H9 (cell line): ENCODE measurements at regions not wholly inside any gene's neighbourhood (a gene's known extent, or its start where the extent isn't known, plus 50 kb on each side); places are given as distances from the start of the nearest gene placed in this dataset.
"Not testable (repeated sequence)": the region's sequence is repeated elsewhere in the genome, so short reads cannot be mapped to it uniquely, and the experiment has no call there.

Source experiments
- DNase-seq: peaks from one replicate; pipeline ENCODE4 v3.0.0-alpha.2; 2017
- H2AFZ ChIP-seq: one replicate; pipeline ENCODE4 v1.6.1; 2013; ENCODE audit warnings: mild to moderate bottlenecking, low read length, control low read depth, moderate library complexity
- H2AK5ac ChIP-seq: 2 replicates; pipeline ENCODE4 v1.6.1; 2013; ENCODE audit warnings: low read length, control low read depth, mixed read lengths; ENCODE audit not compliant: insufficient read length
- H2BK120ac ChIP-seq: one replicate; pipeline ENCODE4 v1.6.1; 2013; ENCODE audit warnings: low read depth, mild to moderate bottlenecking, low read length, control low read depth, inconsistent platforms; ENCODE audit not compliant: poor library complexity, severe bottlenecking
- H2BK12ac ChIP-seq: 2 replicates; pipeline ENCODE4 v1.6.1; 2013; ENCODE audit warnings: low read length, control low read depth, mixed read lengths, low read depth; ENCODE audit not compliant: insufficient read length
- H2BK15ac ChIP-seq: 2 replicates; pipeline ENCODE4 v1.6.1; 2013; ENCODE audit warnings: low read depth, low read length, control low read depth
- H2BK20ac ChIP-seq: one replicate; pipeline ENCODE4 v1.6.1; 2013; ENCODE audit warnings: low read depth, mild to moderate bottlenecking, low read length, control low read depth, inconsistent platforms; ENCODE audit not compliant: poor library complexity, severe bottlenecking
- H2BK5ac ChIP-seq: 2 replicates; pipeline ENCODE4 v1.6.1; 2013; ENCODE audit warnings: low read length, control low read depth, mixed read lengths; ENCODE audit not compliant: insufficient read length
- H3K14ac ChIP-seq: 2 replicates; pipeline ENCODE4 v1.6.1; 2013; ENCODE audit warnings: low read length, control low read depth; ENCODE audit not compliant: insufficient read depth
- H3K18ac ChIP-seq: 2 replicates; pipeline ENCODE4 v1.6.1; 2013; ENCODE audit warnings: low read depth, mild to moderate bottlenecking, mixed read lengths, low read length, control low read depth; ENCODE audit not compliant: insufficient read length
- H3K23ac ChIP-seq: 2 replicates; pipeline ENCODE4 v1.6.1; 2013; ENCODE audit warnings: low read length, control low read depth, mixed read lengths, low read depth; ENCODE audit not compliant: insufficient read length
- H3K23me2 ChIP-seq: 2 replicates; pipeline ENCODE4 v1.6.1; 2013; ENCODE audit warnings: low read depth, mild to moderate bottlenecking, mixed read lengths, low read length, control low read depth; ENCODE audit not compliant: insufficient read length, poor library complexity, severe bottlenecking
- H3K27ac ChIP-seq: 2 replicates; pipeline ENCODE4 v1.5.1; 2013; ENCODE audit warnings: low read length, control low read depth, mixed read lengths, low read depth; ENCODE audit not compliant: insufficient read length
- H3K27me3 ChIP-seq: 2 replicates; pipeline ENCODE4 v1.6.1; 2013; ENCODE audit warnings: low read length, control low read depth, inconsistent platforms; ENCODE audit not compliant: insufficient read depth
- H3K4ac ChIP-seq: 2 replicates; pipeline ENCODE4 v1.6.1; 2013; ENCODE audit warnings: low read depth, mild to moderate bottlenecking, control low read depth, inconsistent platforms, low read length, moderate library complexity
- H3K4me1 ChIP-seq: 2 replicates; pipeline ENCODE4 v1.6.1; 2013; ENCODE audit warnings: low read length, control low read depth, inconsistent platforms; ENCODE audit not compliant: insufficient read depth
- H3K4me2 ChIP-seq: 2 replicates; pipeline ENCODE4 v1.6.1; 2013; ENCODE audit warnings: low read length, control low read depth, mixed read lengths; ENCODE audit not compliant: insufficient read length, insufficient read depth
- H3K56ac ChIP-seq: 2 replicates; pipeline ENCODE4 v1.6.1; 2013; ENCODE audit warnings: low read depth, mild to moderate bottlenecking, mixed read lengths, low read length, control low read depth; ENCODE audit not compliant: insufficient read length
- H3K79me1 ChIP-seq: 2 replicates; pipeline ENCODE4 v1.6.1; 2013; ENCODE audit warnings: low read depth, mild to moderate bottlenecking, moderate library complexity, low read length, control low read depth, inconsistent platforms; ENCODE audit not compliant: insufficient read depth, poor library complexity, severe bottlenecking
- H3K79me2 ChIP-seq: 2 replicates; pipeline ENCODE4 v1.6.1; 2013; ENCODE audit warnings: low read length, control low read depth, inconsistent platforms; ENCODE audit not compliant: insufficient read depth
- H3K9ac ChIP-seq: 2 replicates; pipeline ENCODE4 v1.6.1; 2013; ENCODE audit warnings: low read length, control low read depth, mixed read lengths; ENCODE audit not compliant: insufficient read length; ENCODE audit errors: extremely low read depth
- H3K9me3 ChIP-seq: one replicate; pipeline ENCODE4 v1.6.1; 2013; ENCODE audit warnings: low read depth, low read length, inconsistent platforms; ENCODE audit not compliant: control insufficient read depth
- H3T11ph ChIP-seq: one replicate; pipeline ENCODE4 v1.6.1; 2013; ENCODE audit warnings: mild to moderate bottlenecking, low read length, control low read depth, inconsistent platforms
- H4K20me1 ChIP-seq: one replicate; pipeline ENCODE4 v1.6.1; 2013; ENCODE audit not compliant: control insufficient read depth, insufficient read length, insufficient read depth
- H4K5ac ChIP-seq: 2 replicates; pipeline ENCODE4 v1.6.1; 2013; ENCODE audit warnings: low read depth, mild to moderate bottlenecking, mixed read lengths, low read length, control low read depth; ENCODE audit not compliant: insufficient read length
- H4K8ac ChIP-seq: replicated peaks from 2 replicates; pipeline ENCODE4 v1.6.1; 2013; ENCODE audit warnings: low read length, control low read depth, mixed read lengths, low read depth; ENCODE audit not compliant: insufficient read length
- H4K91ac ChIP-seq: 2 replicates; pipeline ENCODE4 v1.6.1; 2013; ENCODE audit warnings: low read depth, mild to moderate bottlenecking, moderate library complexity, mixed read lengths, low read length, control low read depth; ENCODE audit not compliant: insufficient read length
- H3K27ac Mint-ChIP-seq, 3 experiments: 2 replicates in 2 of 3; 3 replicates in 1 of 3; pipeline ENCODE4 v1.8.0; 2020 to 2021; ENCODE audit warnings: mixed read lengths in 3 of 3, mild to moderate bottlenecking in 1 of 3, moderate library complexity in 1 of 3
- H3K27me3 Mint-ChIP-seq: 2 replicates; pipeline ENCODE4 v1.8.0; 2021; ENCODE audit warnings: low read depth, mild to moderate bottlenecking, moderate library complexity, mixed read lengths
- H3K36me3 Mint-ChIP-seq, 3 experiments: 2 replicates in 2 of 3; 3 replicates in 1 of 3; pipeline ENCODE4 v1.8.0; 2020 to 2021; ENCODE audit warnings: low read depth in 3 of 3, mixed read lengths in 3 of 3; ENCODE audit not compliant: insufficient read depth in 1 of 3
- H3K4me1 Mint-ChIP-seq, 2 experiments: 2 replicates each; pipeline ENCODE4 v1.8.0; 2020; ENCODE audit warnings: mixed read lengths in 2 of 2
- H3K4me3 Mint-ChIP-seq, 2 experiments: 2 replicates in 1 of 2; 3 replicates in 1 of 2; pipeline ENCODE4 v1.8.0; 2020 to 2021; ENCODE audit warnings: mild to moderate bottlenecking in 2 of 2, mixed read lengths in 2 of 2, moderate library complexity in 1 of 2
- H3K9me3 Mint-ChIP-seq, 2 experiments: 2 replicates in 1 of 2; 3 replicates in 1 of 2; pipeline ENCODE4 v1.8.0; 2020; ENCODE audit warnings: mild to moderate bottlenecking in 2 of 2, mixed read lengths in 2 of 2, moderate library complexity in 1 of 2
- WGBS: extraction: QIAGEN DNeasy Blood & Tissue Kit; methylation state at CpG from one replicate; pipeline ENCODE4 v1.1.7; 2013; ENCODE audit warnings: missing lambda C conversion rate, low lambda C conversion rate, mixed read lengths; ENCODE audit not compliant: insufficient read length; ENCODE audit errors: extremely low coverage; 5-methylcytosine and 5-hydroxymethylcytosine counted together

DNA sequence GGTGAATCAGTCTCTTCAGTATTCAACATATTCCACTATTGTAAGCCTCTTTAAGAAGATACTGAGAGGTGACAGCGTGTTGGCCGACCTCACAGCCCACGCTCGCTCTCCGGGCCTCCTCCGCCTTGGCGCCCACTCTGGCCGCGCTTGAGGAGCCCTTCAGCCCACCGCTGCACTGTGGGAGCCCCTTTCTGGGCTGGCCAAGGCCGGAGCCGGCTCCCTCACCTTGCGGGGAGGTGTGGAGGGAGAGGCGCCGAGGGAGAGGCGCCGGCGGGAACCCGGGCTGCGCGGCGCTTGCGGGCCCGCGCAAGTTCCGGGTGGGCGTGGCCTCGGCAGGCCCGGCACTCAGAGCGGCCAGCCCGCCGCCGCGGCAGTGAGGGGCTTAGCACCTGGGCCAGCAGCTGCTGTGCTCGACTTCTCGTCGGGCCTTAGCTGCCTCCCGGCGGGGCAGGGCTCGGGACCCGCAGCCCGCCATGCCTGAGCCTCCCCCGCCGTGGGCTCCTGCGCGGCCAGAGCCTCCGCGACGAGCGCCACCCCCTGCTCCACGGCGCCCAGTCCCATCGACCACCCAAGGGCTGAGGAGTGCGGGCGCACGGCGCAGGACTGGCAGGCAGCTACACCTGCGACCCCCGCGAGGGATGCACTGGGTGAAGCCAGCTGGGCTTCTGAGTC, 306.4 kb downstream of the SEMA3D start:
- not testable (repeated sequence) for H3K27ac Mint-ChIP-seq, H2BK15ac ChIP-seq, H3K56ac ChIP-seq, H3K27me3 Mint-ChIP-seq, H3K4me1 Mint-ChIP-seq, H3K23me2 ChIP-seq, H3K14ac ChIP-seq, H4K8ac ChIP-seq, H4K91ac ChIP-seq, H2AK5ac ChIP-seq, H3K79me2 ChIP-seq, H2BK20ac ChIP-seq, H3T11ph ChIP-seq, H3K79me1 ChIP-seq, H3K36me3 Mint-ChIP-seq, H2BK5ac ChIP-seq, H4K20me1 ChIP-seq, H2AFZ ChIP-seq, H2BK120ac ChIP-seq, H3K4me1 ChIP-seq, H3K9ac ChIP-seq, H3K9me3 Mint-ChIP-seq, H3K9me3 ChIP-seq, H4K5ac ChIP-seq, H3K18ac ChIP-seq, H3K27me3 ChIP-seq, H3K27ac ChIP-seq, DNase-seq, H3K4me2 ChIP-seq, H3K4ac ChIP-seq, H2BK12ac ChIP-seq, H3K4me3 Mint-ChIP-seq, H3K23ac ChIP-seq
- WGBS, result no CpG with 5 or more reads among the region's 60 CpGs
